ENCODE measurements at regions not wholly inside any gene's neighbourhood (a gene's known extent, or its start where the extent isn't known, plus 50 kb on each side); places are given as distances from the start of the nearest gene placed in this dataset.
A peak's percentile ranks its signal among the peaks of the same experiment; 100 is the strongest.

DNA sequence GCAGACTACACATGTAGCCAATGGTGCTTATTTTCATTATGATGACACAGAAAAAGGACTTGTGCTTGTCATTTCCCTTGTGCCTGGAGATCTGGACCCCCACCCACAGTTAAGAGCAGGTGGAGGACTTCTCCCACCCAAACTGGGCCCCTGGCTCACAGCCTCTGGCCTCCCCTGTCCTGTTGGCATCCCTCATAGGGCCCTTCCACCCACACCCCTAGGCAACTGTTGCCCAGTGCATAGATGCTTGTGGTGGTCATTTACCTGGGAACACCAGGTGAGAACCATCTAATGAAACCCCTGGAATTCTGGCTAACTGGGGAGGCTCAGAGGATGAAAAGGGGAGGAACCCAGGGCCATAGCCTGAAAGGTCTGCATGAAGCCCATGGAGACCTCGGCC lies 355.9 kb downstream of the BUD13 start:
- H3K9me3 Mint-ChIP-seq, result peaks cover 11% of the 10 kb centered on the region
- H3K27me3 Mint-ChIP-seq (ENCODE audit: insufficient read depth), result peaks cover 9% of the 10 kb centered on the region
- TF ChIP-seq, protein P1, sequence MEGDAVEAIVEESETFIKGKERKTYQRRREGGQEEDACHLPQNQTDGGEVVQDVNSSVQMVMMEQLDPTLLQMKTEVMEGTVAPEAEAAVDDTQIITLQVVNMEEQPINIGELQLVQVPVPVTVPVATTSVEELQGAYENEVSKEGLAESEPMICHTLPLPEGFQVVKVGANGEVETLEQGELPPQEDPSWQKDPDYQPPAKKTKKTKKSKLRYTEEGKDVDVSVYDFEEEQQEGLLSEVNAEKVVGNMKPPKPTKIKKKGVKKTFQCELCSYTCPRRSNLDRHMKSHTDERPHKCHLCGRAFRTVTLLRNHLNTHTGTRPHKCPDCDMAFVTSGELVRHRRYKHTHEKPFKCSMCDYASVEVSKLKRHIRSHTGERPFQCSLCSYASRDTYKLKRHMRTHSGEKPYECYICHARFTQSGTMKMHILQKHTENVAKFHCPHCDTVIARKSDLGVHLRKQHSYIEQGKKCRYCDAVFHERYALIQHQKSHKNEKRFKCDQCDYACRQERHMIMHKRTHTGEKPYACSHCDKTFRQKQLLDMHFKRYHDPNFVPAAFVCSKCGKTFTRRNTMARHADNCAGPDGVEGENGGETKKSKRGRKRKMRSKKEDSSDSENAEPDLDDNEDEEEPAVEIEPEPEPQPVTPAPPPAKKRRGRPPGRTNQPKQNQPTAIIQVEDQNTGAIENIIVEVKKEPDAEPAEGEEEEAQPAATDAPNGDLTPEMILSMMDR (conservative IDR thresholded peaks at IDR 0.05), result no peak

DNA sequence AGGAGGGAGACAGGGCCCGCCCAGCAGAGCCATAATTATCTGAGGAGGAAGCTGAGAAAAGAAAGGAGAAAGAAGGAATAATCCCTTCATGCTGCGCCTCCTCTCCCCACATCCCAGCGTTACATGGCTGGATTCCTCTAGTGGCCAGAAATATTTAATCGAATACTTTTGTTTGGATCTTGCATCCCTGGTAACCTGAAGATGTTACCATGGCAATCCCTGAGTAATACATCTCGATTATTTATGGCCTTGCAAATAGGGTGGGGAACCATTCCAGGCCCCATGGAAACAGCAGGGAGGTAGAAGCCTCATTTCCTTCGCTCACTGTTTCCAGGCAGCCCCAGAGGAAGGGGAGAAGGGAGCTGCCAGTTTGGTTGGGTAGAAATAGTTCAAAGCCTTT lies 357.7 kb downstream of the BUD13 start:
- peaks cover under 1% of the 10 kb centered on the region for H3K27me3 ChIP-seq (ENCODE audit: control insufficient read depth, insufficient read depth, low read length, poor library complexity, severe bottlenecking)
- H3K4me3 ChIP-seq (ENCODE audit: low read length), result no peak overlapping the region
- peaks cover 3% of the 10 kb centered on the region for H3K36me3 Mint-ChIP-seq (ENCODE audit: low read depth)
- WGBS, 2 experiments (ENCODE audit: insufficient coverage in 1 of 2, insufficient read length in 1 of 2), result 73 to 85% methylated on average over 2 to 6 of the region's 6 CpGs
- peak; percentile 64 for DNase-seq
- TF ChIP-seq, protein P1 (conservative IDR thresholded peaks at IDR 0.05), result peak; percentile 18
- peaks cover 6% of the 10 kb centered on the region for H3K9me3 Mint-ChIP-seq
- H3K27ac ChIP-seq (ENCODE audit: low read depth, low read length), result peak overlapping the region; percentile 94
- H3K9me3 ChIP-seq (ENCODE audit: control insufficient read depth, low read length), result peaks cover 5% of the 10 kb centered on the region
- no peak overlapping the region for H3K27ac Mint-ChIP-seq
- H3K9ac ChIP-seq (ENCODE audit: extremely low read depth, low read length, poor library complexity, severe bottlenecking), result no peak overlapping the region
- H3K4me1 Mint-ChIP-seq, result peaks cover 38% of the 10 kb centered on the region
- H3K4me1 ChIP-seq (ENCODE audit: control insufficient read depth, insufficient read depth, low read length), result no peaks in the 10 kb centered on the region
- H3K4me3 Mint-ChIP-seq, result no peak overlapping the region
- H3K36me3 ChIP-seq (ENCODE audit: control insufficient read depth, insufficient read depth, low read length), result no peaks in the 10 kb centered on the region
- H3K27me3 Mint-ChIP-seq (ENCODE audit: insufficient read depth), result peaks cover 12% of the 10 kb centered on the region

More for the DNA sequence above, 355.9 kb downstream of the BUD13 start:
- DNase-seq, result no peak
- H3K4me1 ChIP-seq (ENCODE audit: control insufficient read depth, insufficient read depth, low read length), result peaks cover 8% of the 10 kb centered on the region
- H3K4me1 Mint-ChIP-seq, result peaks cover 44% of the 10 kb centered on the region
- no peak overlapping the region for H3K27ac Mint-ChIP-seq
- no peak overlapping the region for H3K4me3 Mint-ChIP-seq
- H3K36me3 Mint-ChIP-seq (ENCODE audit: low read depth), result peaks cover 6% of the 10 kb centered on the region
- no peak overlapping the region for H3K27ac ChIP-seq (ENCODE audit: low read depth, low read length)
- H3K9ac ChIP-seq (ENCODE audit: extremely low read depth, low read length, poor library complexity, severe bottlenecking), result no peak overlapping the region
- no peaks in the 10 kb centered on the region for H3K27me3 ChIP-seq (ENCODE audit: control insufficient read depth, insufficient read depth, low read length, poor library complexity, severe bottlenecking)
- no peaks in the 10 kb centered on the region for H3K36me3 ChIP-seq (ENCODE audit: control insufficient read depth, insufficient read depth, low read length)
- WGBS, 2 experiments (ENCODE audit: insufficient coverage in 1 of 2, insufficient read length in 1 of 2), result 81% methylated on average over 1 of the region's 1 CpG; no CpG with 5 or more reads in 1 of the 2 experiments
- H3K9me3 ChIP-seq (ENCODE audit: control insufficient read depth, low read length), result peaks cover 11% of the 10 kb centered on the region
- H3K4me3 ChIP-seq (ENCODE audit: low read length), result no peak overlapping the region

DNA sequence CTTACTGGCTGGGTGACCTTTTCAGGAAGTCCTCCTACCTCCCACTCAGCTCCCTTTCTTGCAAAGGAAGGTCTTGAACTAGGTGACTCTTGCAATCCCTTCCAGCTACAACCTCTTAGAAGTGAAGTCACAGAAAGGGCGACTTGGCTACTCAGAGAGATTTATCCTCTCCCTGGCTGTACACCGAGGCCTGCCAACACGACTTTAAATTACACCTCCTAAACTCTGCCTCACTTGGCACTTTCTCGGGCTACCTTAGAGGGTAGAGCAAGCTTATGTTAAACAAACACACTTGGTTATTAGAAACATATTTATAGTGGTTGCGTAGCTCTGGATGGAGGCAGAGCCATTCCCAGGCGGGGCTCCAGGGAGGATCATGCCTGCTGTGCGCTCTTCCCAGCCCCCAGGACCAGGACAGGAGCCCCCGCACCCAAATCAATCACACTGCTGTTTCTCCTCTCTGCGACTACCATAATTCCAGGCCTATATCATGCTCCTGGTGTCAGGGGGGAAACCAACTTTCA lies 358.4 kb downstream of the BUD13 start:
- H3K9ac ChIP-seq (ENCODE audit: extremely low read depth, low read length, poor library complexity, severe bottlenecking), result no peak overlapping the region
- no peaks in the 10 kb centered on the region for H3K9me3 ChIP-seq (ENCODE audit: control insufficient read depth, low read length)
- no peaks in the 10 kb centered on the region for H3K36me3 Mint-ChIP-seq (ENCODE audit: low read depth)
- H3K27ac Mint-ChIP-seq, result no peak overlapping the region
- TF ChIP-seq, protein P1 (conservative IDR thresholded peaks at IDR 0.05), result no peak
- peak overlapping the region; percentile 94 for H3K27ac ChIP-seq (ENCODE audit: low read depth, low read length)
- WGBS, 2 experiments (ENCODE audit: insufficient coverage in 1 of 2, insufficient read length in 1 of 2), result 86 to 90% methylated on average over 2 to 9 of the region's 9 CpGs
- no peaks in the 10 kb centered on the region for H3K36me3 ChIP-seq (ENCODE audit: control insufficient read depth, insufficient read depth, low read length)
- H3K4me3 Mint-ChIP-seq, result no peak overlapping the region
- H3K4me1 ChIP-seq (ENCODE audit: control insufficient read depth, insufficient read depth, low read length), result no peaks in the 10 kb centered on the region
- peaks cover 12% of the 10 kb centered on the region for H3K27me3 Mint-ChIP-seq (ENCODE audit: insufficient read depth)
- no peak for DNase-seq
- H3K27me3 ChIP-seq (ENCODE audit: control insufficient read depth, insufficient read depth, low read length, poor library complexity, severe bottlenecking), result peaks cover 7% of the 10 kb centered on the region
- H3K9me3 Mint-ChIP-seq, result no peaks in the 10 kb centered on the region
- H3K4me1 Mint-ChIP-seq, result peaks cover 38% of the 10 kb centered on the region
- no peak overlapping the region for H3K4me3 ChIP-seq (ENCODE audit: low read length)

All from endodermal cell (in vitro differentiated cells).